ENCODE measurements at regions not wholly inside any gene's neighbourhood (a gene's known extent, or its start where the extent isn't known, plus 50 kb on each side); places are given as distances from the start of the nearest gene placed in this dataset.

GRCh38 chr5:173472164-173472563 is 143.9 kb upstream of the STC2 start:
- TF ChIP-seq NFIC (IDR thresholded peaks at IDR 0.05) = peak; percentile 91
- no peak for TF ChIP-seq REST (IDR thresholded peaks at IDR 0.05; ENCODE audit: low read depth)
- 0 out of 2 replicates have a peak, but pooled peaks have one; percentile 50 for TF ChIP-seq YY1 (IDR thresholded peaks at IDR 0.05; ENCODE audit: low read depth)
- TF ChIP-seq RAD21 (IDR thresholded peaks at IDR 0.05; ENCODE audit: low read depth) = no peak
- TF ChIP-seq MAX (IDR thresholded peaks at IDR 0.05) = peak; percentile 79
